Common myeloid progenitor, CD34-positive (primary cell): ENCODE measurements at regions not wholly inside any gene's neighbourhood (a gene's known extent, or its start where the extent isn't known, plus 50 kb on each side); places are given as distances from the start of the nearest gene placed in this dataset.

Source experiments
- CTCF ChIA-PET: fragments of 350-600 bp; sonication (Branson Sonifier 250); formaldehyde crosslinking; loops from one replicate; lab custom pipeline; 2021; ENCODE audit warnings: antibody characterized with exemption; lab: Charles Lee
- POLR2A ChIA-PET: fragments of 350-600 bp; sonication (Branson Sonifier 250); formaldehyde crosslinking; loops from one replicate; lab custom pipeline; 2021; ENCODE audit warnings: antibody characterized with exemption; lab: Charles Lee
- DNase-seq, 3 donors: peaks; one replicate each; pipeline versions ENCODE4 v3.0.0 to v3.0.0-alpha.2; 2013
- H3K27ac ChIP-seq, 2 experiments: 1 replicate in 1 of 2; 2 replicates in 1 of 2; pipeline ENCODE4 v1.7.0; 2013; ENCODE audit warnings: inconsistent platforms in 2 of 2, low read length in 2 of 2, mild to moderate bottlenecking in 2 of 2, low read depth in 1 of 2, moderate library complexity in 1 of 2; ENCODE audit not compliant: severe bottlenecking in 2 of 2, insufficient read depth in 1 of 2, poor library complexity in 1 of 2
- H3K27me3 ChIP-seq, 5 experiments: replicated peaks in 2 of 5; 1 replicate in 3 of 5; 2 replicates in 2 of 5; pipeline versions ENCODE4 v1.6.1 to v1.7.0; 2013; ENCODE audit warnings: low read length in 4 of 5, mild to moderate bottlenecking in 2 of 5, moderate library complexity in 2 of 5, inconsistent platforms in 1 of 5; ENCODE audit not compliant: insufficient read depth in 5 of 5, control insufficient read depth in 4 of 5
- H3K36me3 ChIP-seq, 4 experiments: 1 replicate in 2 of 4; 2 replicates in 2 of 4; pipeline versions ENCODE4 v1.6.1 to v1.7.0; 2013; ENCODE audit warnings: low read length in 3 of 4, control low read depth in 1 of 4, mild to moderate bottlenecking in 1 of 4; ENCODE audit not compliant: control insufficient read depth in 4 of 4, insufficient read depth in 4 of 4
- H3K4me1 ChIP-seq, 4 experiments: 1 replicate in 3 of 4; 2 replicates in 1 of 4; pipeline versions ENCODE4 v1.6.1 to v1.7.1; 2013; ENCODE audit warnings: low read length in 3 of 4, mild to moderate bottlenecking in 3 of 4, control low read depth in 1 of 4, inconsistent platforms in 1 of 4, moderate library complexity in 1 of 4; ENCODE audit not compliant: control insufficient read depth in 4 of 4, insufficient read depth in 4 of 4; ENCODE audit errors: control extremely low read depth in 1 of 4
- H3K4me3 ChIP-seq, 7 experiments: 1 replicate in 4 of 7; 2 replicates in 3 of 7; pipeline versions ENCODE4 v1.5.1 to v1.7.0; 2013; ENCODE audit warnings: mild to moderate bottlenecking in 7 of 7, low read length in 6 of 7, moderate library complexity in 6 of 7, inconsistent platforms in 2 of 7, low read depth in 2 of 7, control low read depth in 1 of 7; ENCODE audit not compliant: insufficient read depth in 4 of 7, control insufficient read depth in 1 of 7; ENCODE audit errors: extremely low read depth in 1 of 7
- H3K9me3 ChIP-seq, 5 experiments: 1 replicate in 4 of 5; 2 replicates in 1 of 5; pipeline versions ENCODE4 v1.6.1 to v1.7.1; 2013; ENCODE audit warnings: low read length in 4 of 5, mild to moderate bottlenecking in 2 of 5, inconsistent platforms in 1 of 5, low read depth in 1 of 5, moderate library complexity in 1 of 5; ENCODE audit not compliant: control insufficient read depth in 4 of 5, insufficient read depth in 2 of 5; ENCODE audit errors: control extremely low read depth in 1 of 5
- WGBS: methylation state at CpG from one replicate; pipeline ENCODE4 v1.1.5; 2013; ENCODE audit not compliant: insufficient coverage; 5-methylcytosine and 5-hydroxymethylcytosine counted together

DNA sequence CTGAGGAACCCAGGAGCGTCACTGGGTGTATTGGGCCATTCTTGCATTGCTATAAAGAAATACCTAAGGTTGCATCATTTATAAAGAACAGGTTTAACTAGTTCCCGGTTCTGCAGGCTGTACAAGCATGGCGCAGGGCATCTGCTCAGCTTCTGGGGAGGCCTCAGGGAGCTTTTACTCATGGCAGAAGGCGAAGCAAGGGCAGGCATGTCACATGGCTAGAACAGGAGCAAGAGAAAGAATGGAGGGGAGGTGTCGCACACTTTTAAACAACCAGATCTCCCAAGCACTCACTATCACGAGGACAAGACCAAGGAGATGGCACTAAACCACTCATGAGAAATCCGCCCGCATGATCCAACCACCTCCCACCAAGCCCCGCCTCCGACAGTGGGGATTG, 65.2 kb downstream of the PSMG1 start:
- no peak overlapping the region for H3K27ac ChIP-seq
- H3K27me3 ChIP-seq: no peaks in the 10 kb centered on the region
- ChIA-PET CTCF (interaction anchor here (1.0 kb wide), 1 partner anchor 9 kb away, joined by 3 read pairs; no protein-coding TSS in a partner anchor), POLR2A (interaction anchor here (0.5 kb wide), 1 partner anchor 78 kb away, joined by 3 read pairs; no protein-coding TSS in a partner anchor)
- peaks cover 0 to under 1% (median 0%) of the 10 kb centered on the region in 5 experiments for H3K9me3 ChIP-seq
- DNase-seq: no peak
- no peaks in the 10 kb centered on the region for H3K36me3 ChIP-seq
- peaks cover 0 to 20% (median 6%) of the 10 kb centered on the region in 4 experiments for H3K4me1 ChIP-seq
- WGBS: 99% methylated on average over 8 of the region's 10 CpGs
- H3K4me3 ChIP-seq: no peak overlapping the region

DNA sequence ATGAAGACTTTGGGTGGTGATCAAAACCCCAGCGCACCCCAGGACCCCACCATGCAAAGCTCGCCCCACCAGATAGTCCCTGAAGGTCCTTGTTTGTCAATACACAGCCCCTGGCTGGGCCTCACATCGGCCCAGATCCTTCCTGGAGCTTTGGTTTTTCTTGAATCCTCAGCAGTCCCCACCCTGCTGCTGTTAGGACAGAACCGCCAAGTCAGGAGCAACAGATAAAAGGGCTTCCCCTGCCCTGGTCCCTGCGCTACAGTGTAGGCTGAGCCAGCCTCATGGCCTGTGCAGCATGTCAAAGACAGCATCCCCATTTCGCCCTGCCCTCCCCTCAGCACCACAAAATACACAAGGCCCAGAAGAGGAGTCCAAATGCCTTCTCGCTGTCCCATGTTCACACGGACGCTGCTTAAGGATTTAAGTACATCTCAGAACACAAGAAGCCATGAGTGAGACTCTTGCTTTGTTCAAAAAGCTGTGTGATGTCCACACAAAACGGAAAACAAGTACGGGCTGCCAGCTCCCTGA, 65.7 kb downstream of the PSMG1 start:
- DNase-seq: no peak
- Histone ChIP-seq H3K4me3 (no peak overlapping the region), H3K27me3 (no peaks in the 10 kb centered on the region), H3K27ac (no peak overlapping the region), H3K4me1 (peaks cover 0 to 20% (median 6%) of the 10 kb centered on the region in 4 experiments), H3K9me3 (no peaks in the 10 kb centered on the region), H3K36me3 (no peaks in the 10 kb centered on the region)
- POLR2A ChIA-PET: interaction anchor here (0.5 kb wide), 1 partner anchor 77 kb away, joined by 3 read pairs; no protein-coding TSS in a partner anchor
- WGBS: 97% methylated on average over 10 of the region's 11 CpGs
- CTCF ChIA-PET: interaction anchor here (1.0 kb wide), 3 partner anchors 9 to 33 kb away, joined by 3 read pairs; no protein-coding TSS in a partner anchor

DNA sequence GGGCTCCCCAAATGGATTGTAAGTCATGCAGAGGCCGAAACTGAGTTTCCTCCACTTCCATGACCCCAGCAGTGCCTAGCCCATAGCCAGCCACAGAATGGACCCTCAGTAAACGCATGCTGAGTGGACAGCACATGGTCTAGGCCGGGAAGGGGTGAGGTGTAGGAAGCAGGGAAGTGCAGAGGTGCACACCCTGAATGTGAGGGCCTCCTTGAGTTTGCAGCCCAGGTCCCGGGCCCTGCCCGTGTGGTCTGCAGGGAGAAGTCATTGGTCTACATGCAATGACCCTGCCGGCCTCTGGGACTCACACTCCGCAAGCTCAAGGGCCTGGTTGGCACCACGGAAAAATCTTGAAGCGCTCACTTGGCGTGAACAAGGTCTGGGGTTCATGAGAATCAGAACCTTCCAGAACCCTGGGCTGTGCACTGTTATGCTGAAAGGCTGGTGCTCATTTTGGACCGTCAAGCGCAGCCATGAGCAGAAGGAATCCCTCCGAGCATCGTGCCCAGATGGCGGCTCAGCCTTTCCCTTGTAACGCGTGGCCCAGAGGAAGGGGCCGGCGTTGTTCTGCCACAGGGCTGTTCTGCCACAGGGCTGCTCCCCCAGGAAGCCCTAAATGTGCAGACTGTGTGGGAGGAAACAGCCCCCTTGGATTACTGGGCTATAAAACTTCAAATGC, 66.4 kb downstream of the PSMG1 start:
- WGBS: 94% methylated on average over 15 of the region's 19 CpGs
- ChIA-PET POLR2A (no interaction called here), CTCF (interaction anchor here (1.0 kb wide), 3 partner anchors 8 to 32 kb away, joined by 3 read pairs; no protein-coding TSS in a partner anchor)
- Histone ChIP-seq H3K4me1 (peaks cover 0 to 16% (median 4%) of the 10 kb centered on the region in 4 experiments), H3K36me3 (no peaks in the 10 kb centered on the region), H3K27ac (no peak overlapping the region), H3K4me3 (no peak overlapping the region), H3K27me3 (no peaks in the 10 kb centered on the region), H3K9me3 (no peaks in the 10 kb centered on the region)
- DNase-seq: no peak

DNA sequence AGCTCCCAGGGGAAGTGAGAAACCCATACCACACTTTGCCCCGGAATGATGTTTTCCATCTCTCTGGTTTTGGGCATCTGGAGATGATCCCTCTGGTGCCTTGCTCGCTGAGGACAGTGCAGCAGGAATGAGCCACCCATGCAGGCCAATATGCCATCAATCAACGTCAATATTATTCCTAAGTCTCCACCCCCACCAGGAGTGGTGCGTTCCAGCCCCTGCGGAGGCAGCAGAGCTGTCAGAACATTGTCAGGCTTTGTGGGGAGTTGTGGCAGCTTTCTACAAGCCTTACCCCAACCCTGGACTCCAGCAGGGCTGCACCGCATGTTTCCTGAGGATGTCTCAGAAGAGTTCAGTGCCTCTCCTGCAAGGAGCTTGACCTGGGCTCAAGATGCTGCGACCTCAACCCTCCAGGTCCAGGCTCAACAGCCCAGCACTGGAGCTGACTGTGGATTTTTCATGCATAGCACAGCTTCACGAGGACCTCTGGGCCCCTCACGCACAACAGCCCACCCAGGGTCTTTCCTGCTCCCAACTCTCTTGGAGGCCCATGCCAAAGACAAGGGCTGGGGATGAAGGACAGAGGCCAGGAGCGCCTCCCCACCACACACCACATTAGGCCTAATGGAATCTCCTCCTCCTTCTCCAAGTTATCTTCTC, 67.5 kb downstream of the PSMG1 start:
- Histone ChIP-seq H3K27ac (no peak overlapping the region), H3K4me3 (no peak overlapping the region), H3K4me1 (peaks cover 0 to 7% (median 0%) of the 10 kb centered on the region in 4 experiments), H3K9me3 (no peaks in the 10 kb centered on the region), H3K36me3 (no peaks in the 10 kb centered on the region), H3K27me3 (no peaks in the 10 kb centered on the region)
- ChIA-PET POLR2A (interaction anchor here (0.6 to 1.1 kb wide), 2 partner anchors 74 to 192 kb away, joined by 3 to 4 read pairs; no protein-coding TSS in a partner anchor), CTCF (interaction anchor here (1.3 kb wide), 1 partner anchor 11 kb away, joined by 5 read pairs; no protein-coding TSS in a partner anchor)
- no peak for DNase-seq
- 100% methylated on average over 8 of the region's 10 CpGs for WGBS

DNA sequence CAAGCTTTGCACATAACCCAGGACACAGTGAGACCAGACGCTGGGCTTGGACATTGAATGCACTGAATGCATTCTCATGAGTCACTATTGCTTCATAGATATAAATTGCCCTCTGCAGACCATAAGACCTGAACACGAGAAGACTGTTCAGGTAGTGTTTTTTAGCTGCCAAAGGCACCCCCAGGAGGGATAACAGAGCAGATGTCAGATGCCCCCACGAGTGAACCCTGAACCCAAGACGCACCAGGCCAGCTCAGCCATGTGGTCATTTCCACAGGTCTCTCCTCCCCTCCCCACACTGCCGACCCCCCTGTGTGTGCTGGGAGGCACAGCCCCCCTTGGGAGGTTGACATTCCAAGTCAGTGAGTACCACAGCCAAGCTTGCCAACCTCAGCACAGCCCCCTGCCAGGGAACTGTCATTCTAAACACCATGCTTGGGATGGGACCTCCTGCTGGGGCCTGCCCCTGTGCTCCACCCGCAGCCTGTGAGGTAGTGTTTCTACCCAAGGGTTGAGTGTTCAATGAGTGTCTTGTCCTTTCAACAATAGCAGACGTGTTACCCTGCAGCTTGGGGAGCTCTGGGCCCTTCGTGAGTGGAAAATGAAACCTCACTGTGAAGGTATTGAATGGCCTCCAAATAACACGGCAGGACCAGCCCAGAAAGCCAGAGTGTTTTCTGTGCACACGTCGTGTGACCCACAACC, 68.2 kb downstream of the PSMG1 start:
- peaks cover 0 to 5% (median 0%) of the 10 kb centered on the region in 4 experiments for H3K4me1 ChIP-seq
- CTCF ChIA-PET: interaction anchor here (1.3 kb wide), 1 partner anchor 11 kb away, joined by 5 read pairs; no protein-coding TSS in a partner anchor
- POLR2A ChIA-PET: interaction anchor here (0.6 to 1.1 kb wide), 2 partner anchors 74 to 192 kb away, joined by 3 to 4 read pairs; no protein-coding TSS in a partner anchor
- no peaks in the 10 kb centered on the region for H3K9me3 ChIP-seq
- DNase-seq: no peak
- no peaks in the 10 kb centered on the region for H3K36me3 ChIP-seq
- no peak overlapping the region for H3K27ac ChIP-seq
- no peaks in the 10 kb centered on the region for H3K27me3 ChIP-seq
- 88% methylated on average over 10 of the region's 11 CpGs for WGBS
- H3K4me3 ChIP-seq: no peak overlapping the region

DNA sequence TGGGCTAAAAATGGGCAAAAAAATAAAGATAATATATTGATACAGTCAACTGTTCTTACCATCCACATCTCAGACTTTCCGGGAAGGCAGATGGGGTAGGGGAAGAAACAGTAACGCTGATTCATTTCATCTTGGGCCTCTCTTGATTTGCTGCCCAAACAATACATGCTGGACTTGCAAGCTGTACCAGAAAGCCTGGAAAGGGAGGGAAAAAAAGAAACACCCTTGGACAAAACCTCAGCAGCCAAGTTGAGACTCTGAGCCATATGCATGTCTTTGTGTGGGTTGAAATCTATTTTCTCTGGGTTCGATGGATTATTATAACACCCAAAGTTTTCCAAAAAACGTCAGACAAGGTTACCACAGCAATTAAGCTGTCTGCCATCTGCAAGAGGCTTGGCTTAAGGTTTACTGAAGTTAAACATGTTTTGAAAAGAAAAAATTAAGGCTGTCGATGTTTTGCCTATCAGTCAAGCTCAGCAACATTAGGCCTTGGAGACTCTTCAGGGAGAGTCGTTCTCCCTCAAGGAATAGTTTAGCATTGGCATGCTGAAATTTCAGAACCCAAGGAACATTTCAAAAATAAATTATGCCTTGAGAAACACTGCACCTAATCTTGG, 71.2 kb downstream of the PSMG1 start:
- Histone ChIP-seq H3K27ac (no peak overlapping the region), H3K36me3 (no peaks in the 10 kb centered on the region), H3K9me3 (no peaks in the 10 kb centered on the region), H3K4me3 (no peak overlapping the region), H3K4me1 (peaks cover 0 to under 1% (median 0%) of the 10 kb centered on the region in 4 experiments), H3K27me3 (no peaks in the 10 kb centered on the region)
- WGBS: 100% methylated on average over 3 of the region's 6 CpGs
- ChIA-PET POLR2A (interaction anchor here (1.0 kb wide), 1 partner anchor 42 kb away, joined by 3 read pairs; no protein-coding TSS in a partner anchor), CTCF (no interaction called here)
- DNase-seq: no peak
